Hepatocyte (in vitro differentiated cells): ENCODE measurements at regions not wholly inside any gene's neighbourhood (a gene's known extent, or its start where the extent isn't known, plus 50 kb on each side); places are given as distances from the start of the nearest gene placed in this dataset.

ENCODE experiments used
- EZH2 ChIP-seq: fragments of 200-600 bp; sonication (generic); IDR thresholded peaks from 2 replicates; pipeline ENCODE4 v1.6.1; 2016; ENCODE audit warnings: antibody characterized with exemption, mild to moderate bottlenecking, borderline replicate concordance
- TF ChIP-seq, protein P1 (sequence below): fragments of 200-600 bp; sonication (generic); IDR thresholded peaks from 2 replicates; pipeline ENCODE4 v1.5.1; 2016; ENCODE audit warnings: antibody characterized with exemption, mild to moderate bottlenecking; ENCODE audit not compliant: poor library complexity

DNA sequence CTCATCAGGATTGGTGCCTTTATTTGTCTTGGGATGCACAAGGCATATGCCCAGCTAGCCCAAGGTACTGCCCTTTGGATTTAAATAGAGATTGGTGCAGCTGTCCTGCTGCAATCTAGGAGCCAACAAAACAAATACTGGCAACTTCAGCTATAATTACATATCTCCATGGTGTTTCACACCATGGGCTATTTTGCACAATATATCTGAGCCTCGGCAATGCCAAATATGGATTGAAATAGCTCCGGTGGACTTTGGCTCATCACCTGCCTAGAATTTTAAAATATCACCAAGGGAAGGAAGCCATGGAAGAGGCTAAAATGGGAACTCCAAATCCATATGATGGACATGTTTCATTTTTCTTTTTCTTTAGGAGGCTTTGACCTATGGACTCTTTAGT is 367.8 kb upstream of the UMPS start:
- no peak for TF ChIP-seq EZH2
- TF ChIP-seq, protein P1, sequence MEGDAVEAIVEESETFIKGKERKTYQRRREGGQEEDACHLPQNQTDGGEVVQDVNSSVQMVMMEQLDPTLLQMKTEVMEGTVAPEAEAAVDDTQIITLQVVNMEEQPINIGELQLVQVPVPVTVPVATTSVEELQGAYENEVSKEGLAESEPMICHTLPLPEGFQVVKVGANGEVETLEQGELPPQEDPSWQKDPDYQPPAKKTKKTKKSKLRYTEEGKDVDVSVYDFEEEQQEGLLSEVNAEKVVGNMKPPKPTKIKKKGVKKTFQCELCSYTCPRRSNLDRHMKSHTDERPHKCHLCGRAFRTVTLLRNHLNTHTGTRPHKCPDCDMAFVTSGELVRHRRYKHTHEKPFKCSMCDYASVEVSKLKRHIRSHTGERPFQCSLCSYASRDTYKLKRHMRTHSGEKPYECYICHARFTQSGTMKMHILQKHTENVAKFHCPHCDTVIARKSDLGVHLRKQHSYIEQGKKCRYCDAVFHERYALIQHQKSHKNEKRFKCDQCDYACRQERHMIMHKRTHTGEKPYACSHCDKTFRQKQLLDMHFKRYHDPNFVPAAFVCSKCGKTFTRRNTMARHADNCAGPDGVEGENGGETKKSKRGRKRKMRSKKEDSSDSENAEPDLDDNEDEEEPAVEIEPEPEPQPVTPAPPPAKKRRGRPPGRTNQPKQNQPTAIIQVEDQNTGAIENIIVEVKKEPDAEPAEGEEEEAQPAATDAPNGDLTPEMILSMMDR, result no peak
